CD14-positive monocyte (primary cell): ENCODE measurements at regions not wholly inside any gene's neighbourhood (a gene's known extent, or its start where the extent isn't known, plus 50 kb on each side); places are given as distances from the start of the nearest gene placed in this dataset.

Experiments
- DNase-seq, 3 donors: peaks; one replicate each; pipeline ENCODE4 v3.0.0-alpha.2; 2011 to 2022
- H2AFZ ChIP-seq: 2 replicates; pipeline ENCODE4 v1.6.0; 2012; ENCODE audit warnings: mild to moderate bottlenecking, low read depth, low read length, inconsistent platforms; ENCODE audit not compliant: insufficient read depth, poor library complexity, severe bottlenecking
- H3K27ac ChIP-seq, 2 donors: 1 replicate in 1 of 2; 2 replicates in 1 of 2; pipeline ENCODE4 v1.5.1; 2012 to 2013; ENCODE audit warnings: low read length in 2 of 2, control low read depth in 1 of 2, inconsistent platforms in 1 of 2, low read depth in 1 of 2, mild to moderate bottlenecking in 1 of 2
- H3K27me3 ChIP-seq, 2 donors: one replicate each; pipeline versions ENCODE4 v1.6.0 to v1.6.1; 2011 to 2013; ENCODE audit warnings: low read length in 2 of 2; ENCODE audit not compliant: control insufficient read depth in 2 of 2, insufficient read depth in 2 of 2
- H3K36me3 ChIP-seq, 2 donors: replicated peaks in 1 of 2; 1 replicate in 1 of 2; 2 replicates in 1 of 2; pipeline versions ENCODE4 v1.5.1 to v1.6.1; 2012 to 2013; ENCODE audit warnings: low read length in 2 of 2, control low read depth in 1 of 2, inconsistent platforms in 1 of 2, mild to moderate bottlenecking in 1 of 2; ENCODE audit not compliant: insufficient read depth in 2 of 2, control insufficient read depth in 1 of 2
- H3K4me1 ChIP-seq, 2 donors: 1 replicate in 1 of 2; 2 replicates in 1 of 2; pipeline versions ENCODE4 v1.5.1 to v1.6.1; 2012 to 2013; ENCODE audit warnings: low read length in 2 of 2, control low read depth in 1 of 2, inconsistent platforms in 1 of 2, mild to moderate bottlenecking in 1 of 2, moderate library complexity in 1 of 2; ENCODE audit not compliant: insufficient read depth in 2 of 2, control insufficient read depth in 1 of 2
- H3K4me2 ChIP-seq: replicated peaks from 2 replicates; pipeline ENCODE3; 2012; ENCODE audit warnings: low read length, moderate library complexity, mild to moderate bottlenecking; ENCODE audit not compliant: poor library complexity, severe bottlenecking; ENCODE audit errors: extremely low read depth
- H3K4me3 ChIP-seq, 3 experiments: fragments of 200-600 bp in 1 of 3; sonication (generic) in 1 of 3; replicated peaks in 1 of 3; 1 replicate in 2 of 3; 2 replicates in 1 of 3; pipeline ENCODE4 v1.5.1; 2011 to 2013; ENCODE audit warnings: low read length in 3 of 3, mild to moderate bottlenecking in 3 of 3, control low read depth in 2 of 3, low read depth in 2 of 3, inconsistent platforms in 1 of 3, moderate library complexity in 1 of 3
- H3K79me2 ChIP-seq: 2 replicates; pipeline ENCODE4 v1.6.0; 2012; ENCODE audit warnings: mild to moderate bottlenecking, control low read depth, inconsistent platforms, low read length, moderate library complexity; ENCODE audit not compliant: insufficient read depth
- H3K9ac ChIP-seq: 2 replicates; pipeline ENCODE4 v1.6.0; 2017; ENCODE audit warnings: low read length, mild to moderate bottlenecking; ENCODE audit not compliant: insufficient read depth, poor library complexity, severe bottlenecking
- H3K9me3 ChIP-seq, 2 donors: replicated peaks in 1 of 2; 1 replicate in 1 of 2; 2 replicates in 1 of 2; pipeline versions ENCODE4 v1.5.1 to v1.6.1; 2012 to 2013; ENCODE audit warnings: low read length in 2 of 2, control low read depth in 1 of 2; ENCODE audit not compliant: control insufficient read depth in 1 of 2, insufficient read depth in 1 of 2
- H4K20me1 ChIP-seq: 2 replicates; pipeline ENCODE4 v1.6.0; 2012; ENCODE audit warnings: mild to moderate bottlenecking, low read length, control low read depth, moderate library complexity; ENCODE audit not compliant: insufficient read depth
- H3K27ac Mint-ChIP-seq, 7 donors: one replicate each; pipeline ENCODE4 v1.8.0; 2020; ENCODE audit warnings: mild to moderate bottlenecking in 7 of 7, mixed read lengths in 7 of 7, moderate library complexity in 6 of 7, inconsistent platforms in 2 of 7
- H3K27me3 Mint-ChIP-seq, 3 donors: one replicate each; pipeline ENCODE4 v1.8.0; 2021 to 2022; ENCODE audit warnings: low read depth in 3 of 3, mild to moderate bottlenecking in 3 of 3, mixed read lengths in 3 of 3, moderate library complexity in 3 of 3, inconsistent platforms in 1 of 3
- H3K36me3 Mint-ChIP-seq, 2 donors: one replicate each; pipeline ENCODE4 v1.8.0; 2020; ENCODE audit warnings: mixed read lengths in 2 of 2, inconsistent platforms in 1 of 2, mild to moderate bottlenecking in 1 of 2
- H3K4me1 Mint-ChIP-seq: one replicate; pipeline ENCODE4 v1.8.0; 2020; ENCODE audit warnings: mild to moderate bottlenecking, mixed read lengths
- H3K4me3 Mint-ChIP-seq, 2 donors: one replicate each; pipeline ENCODE4 v1.8.0; 2020; ENCODE audit warnings: mild to moderate bottlenecking in 2 of 2, mixed read lengths in 2 of 2, moderate library complexity in 1 of 2
- H3K9me3 Mint-ChIP-seq, 7 donors: one replicate each; pipeline ENCODE4 v1.8.0; 2020 to 2022; ENCODE audit warnings: mixed read lengths in 7 of 7, mild to moderate bottlenecking in 6 of 7, moderate library complexity in 6 of 7, inconsistent platforms in 2 of 7
- WGBS: methylation state at CpG from one replicate; pipeline ENCODE4 v1.1.5; 2013; ENCODE audit warnings: missing lambda C conversion rate; ENCODE audit not compliant: insufficient coverage; 5-methylcytosine and 5-hydroxymethylcytosine counted together
- intact Hi-C, 2 donors: fragments of 100-400 bp; cut with micrococcal nuclease; formaldehyde crosslinking; loops; one replicate each; pipeline versions ENCODE4 v1.15.0 to v1.15.1; 2023
- TF ChIP-seq, protein P1 (sequence below): fragments of 200-600 bp; IDR thresholded peaks from one replicate; pipeline ENCODE4 v1.8.0; 2022; ENCODE audit warnings: antibody characterized with exemption, mild to moderate bottlenecking

DNA sequence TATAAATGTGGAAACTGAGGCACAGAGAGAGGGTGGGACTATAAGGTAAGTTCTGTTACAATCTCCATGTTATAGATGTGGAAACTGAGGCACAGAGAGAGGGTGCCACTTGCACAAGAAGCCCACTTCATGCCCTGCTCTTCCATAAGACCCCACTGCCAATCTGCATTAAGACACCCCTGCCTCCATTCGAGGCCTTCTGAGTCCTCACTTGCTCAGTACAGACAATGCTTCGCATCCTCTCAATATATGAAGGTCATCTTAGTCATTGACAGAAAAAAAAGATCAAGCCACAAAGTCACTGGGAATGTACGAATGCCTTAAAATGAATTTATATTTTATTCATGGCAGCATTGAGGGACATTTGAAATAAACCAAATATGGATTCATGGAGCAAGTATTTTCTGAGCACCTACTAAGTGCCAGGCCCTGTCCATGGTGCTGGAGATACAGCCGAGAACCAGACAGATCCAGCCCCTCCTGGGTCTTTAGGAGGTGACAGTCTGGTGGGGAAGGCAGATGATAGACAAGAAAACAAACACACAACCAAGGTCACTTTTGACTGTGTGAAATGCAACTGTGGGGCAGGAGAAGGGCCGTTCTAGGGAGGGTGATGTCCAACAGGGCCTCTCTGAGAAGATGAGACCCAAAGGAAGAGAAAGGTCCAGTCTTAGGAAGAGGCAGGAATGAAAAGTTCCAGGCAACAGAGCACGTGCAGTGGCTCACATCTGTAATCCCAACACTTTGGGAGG lies 92.5 kb upstream of the PTPN1 start:
- Histone ChIP-seq H3K27ac (no peak overlapping the region), H2AFZ (no peak overlapping the region), H3K27me3 (no peaks in the 10 kb centered on the region), H3K4me1 (peaks cover 11 to 13% of the 10 kb centered on the region in 2 donors), H3K4me3 (no peak overlapping the region), H3K9ac (no peak overlapping the region), H3K9me3 (peaks cover 0 to 9% of the 10 kb centered on the region in 2 donors), H3K4me2 (no peak overlapping the region), H4K20me1 (no peaks in the 10 kb centered on the region), H3K36me3 (no peaks in the 10 kb centered on the region), H3K79me2 (no peaks in the 10 kb centered on the region)
- peak overlapping the region in 1 of 7 donors; percentile 47 for H3K27ac Mint-ChIP-seq
- intact Hi-C loops: no loop called here
- no peak overlapping the region for H3K4me3 Mint-ChIP-seq
- H3K36me3 Mint-ChIP-seq: peaks cover 0 to 3% of the 10 kb centered on the region in 2 donors
- TF ChIP-seq, protein P1, sequence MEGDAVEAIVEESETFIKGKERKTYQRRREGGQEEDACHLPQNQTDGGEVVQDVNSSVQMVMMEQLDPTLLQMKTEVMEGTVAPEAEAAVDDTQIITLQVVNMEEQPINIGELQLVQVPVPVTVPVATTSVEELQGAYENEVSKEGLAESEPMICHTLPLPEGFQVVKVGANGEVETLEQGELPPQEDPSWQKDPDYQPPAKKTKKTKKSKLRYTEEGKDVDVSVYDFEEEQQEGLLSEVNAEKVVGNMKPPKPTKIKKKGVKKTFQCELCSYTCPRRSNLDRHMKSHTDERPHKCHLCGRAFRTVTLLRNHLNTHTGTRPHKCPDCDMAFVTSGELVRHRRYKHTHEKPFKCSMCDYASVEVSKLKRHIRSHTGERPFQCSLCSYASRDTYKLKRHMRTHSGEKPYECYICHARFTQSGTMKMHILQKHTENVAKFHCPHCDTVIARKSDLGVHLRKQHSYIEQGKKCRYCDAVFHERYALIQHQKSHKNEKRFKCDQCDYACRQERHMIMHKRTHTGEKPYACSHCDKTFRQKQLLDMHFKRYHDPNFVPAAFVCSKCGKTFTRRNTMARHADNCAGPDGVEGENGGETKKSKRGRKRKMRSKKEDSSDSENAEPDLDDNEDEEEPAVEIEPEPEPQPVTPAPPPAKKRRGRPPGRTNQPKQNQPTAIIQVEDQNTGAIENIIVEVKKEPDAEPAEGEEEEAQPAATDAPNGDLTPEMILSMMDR: no peak
- H3K27me3 Mint-ChIP-seq: peaks cover 0 to 3% (median 2%) of the 10 kb centered on the region in 3 donors
- WGBS: 100% methylated on average over 2 of the region's 6 CpGs
- DNase-seq: no peak
- H3K4me1 Mint-ChIP-seq: peaks cover 19% of the 10 kb centered on the region
- peaks cover 0 to 8% (median 4%) of the 10 kb centered on the region in 7 donors for H3K9me3 Mint-ChIP-seq

DNA sequence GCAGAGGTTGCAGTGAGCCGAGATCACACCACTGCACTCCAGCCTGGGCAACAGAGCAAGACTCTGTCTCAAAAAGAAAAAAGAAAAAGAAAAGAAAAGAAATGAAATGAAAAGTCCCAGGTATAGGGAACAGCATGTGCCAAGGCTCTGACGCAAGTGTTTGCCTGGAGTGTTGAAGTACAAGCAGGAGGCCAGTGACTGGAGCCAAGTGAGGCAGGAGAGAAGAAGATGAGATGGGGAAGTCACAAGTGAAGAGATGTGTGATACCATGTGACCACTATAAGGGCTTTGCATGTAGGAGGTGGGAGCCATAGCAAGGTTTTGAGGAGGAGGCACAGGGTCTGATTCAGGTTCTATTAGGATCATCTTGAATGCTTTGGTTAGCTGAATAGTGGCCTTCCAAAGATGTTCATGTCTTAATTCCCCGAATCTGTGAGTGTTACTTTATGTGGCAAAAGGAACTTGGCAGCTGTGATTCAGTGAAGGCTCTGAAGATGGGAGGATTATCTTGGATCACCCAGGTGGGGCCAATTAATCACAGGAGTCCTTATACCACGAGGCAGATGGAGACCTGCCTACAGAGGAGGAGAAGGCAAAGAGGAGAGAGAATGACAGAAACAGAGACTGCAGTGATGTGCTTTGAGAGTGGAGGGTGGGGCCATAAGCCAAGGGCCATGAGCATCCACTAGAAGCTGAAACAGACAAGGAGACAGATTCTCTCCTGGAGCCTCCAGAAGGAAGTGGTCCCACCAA lies 91.1 kb upstream of the PTPN1 start:
- Mint-ChIP-seq H3K9me3 (peaks cover 0 to 6% (median 2%) of the 10 kb centered on the region in 7 donors), H3K4me1 (peaks cover 16% of the 10 kb centered on the region), H3K4me3 (peak overlapping the region in 1 of 2 donors; percentile 40), H3K36me3 (peaks cover 0 to 3% of the 10 kb centered on the region in 2 donors), H3K27ac (peak overlapping the region in 1 of 7 donors; percentile 51), H3K27me3 (peaks cover 0 to 3% (median 2%) of the 10 kb centered on the region in 3 donors)
- H3K79me2 ChIP-seq: no peaks in the 10 kb centered on the region
- TF ChIP-seq, protein P1: no peak
- H3K4me3 ChIP-seq: no peak overlapping the region
- 78% methylated on average over 3 of the region's 4 CpGs for WGBS
- H3K9me3 ChIP-seq: peaks cover 0 to 5% of the 10 kb centered on the region in 2 donors
- no peaks in the 10 kb centered on the region for H3K4me1 ChIP-seq
- DNase-seq: peak in 2 of 3 donors; percentile 18 to 53
- H3K9ac ChIP-seq: no peak overlapping the region
- H3K4me2 ChIP-seq: no peak overlapping the region
- no peaks in the 10 kb centered on the region for H3K27me3 ChIP-seq
- no peak overlapping the region for H3K27ac ChIP-seq
- no peaks in the 10 kb centered on the region for H3K36me3 ChIP-seq
- no peaks in the 10 kb centered on the region for H4K20me1 ChIP-seq
- no peak overlapping the region for H2AFZ ChIP-seq
- intact Hi-C loops: no loop called here
